ENCODE measurements at regions not wholly inside any gene's neighbourhood (a gene's known extent, or its start where the extent isn't known, plus 50 kb on each side); places are given as distances from the start of the nearest gene placed in this dataset.

DNA sequence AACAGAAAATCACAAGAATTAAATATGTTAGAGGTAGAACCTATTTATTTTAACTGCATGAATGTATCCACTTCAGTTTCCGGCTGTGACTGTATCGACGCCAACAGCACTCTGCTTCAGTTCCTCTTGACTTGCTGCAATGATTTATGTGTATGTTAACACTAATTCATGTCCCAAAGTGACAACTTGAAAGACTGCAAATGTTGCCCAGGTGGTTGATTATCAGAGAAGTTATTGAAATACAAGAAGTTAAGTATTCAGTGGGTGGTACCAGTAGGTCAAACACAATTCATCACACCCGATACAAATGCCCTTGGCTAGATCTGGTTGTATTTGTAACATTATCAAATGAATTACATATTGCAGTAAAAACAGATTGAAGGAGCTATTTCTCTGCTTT is 622.7 kb upstream of the CDH18 start:
- TF ChIP-seq POLR2AphosphoS5 (IDR thresholded peaks at IDR 0.05) (no peak), EP300 (IDR thresholded peaks at IDR 0.05) (no peak)
- TF ChIP-seq, protein P1, sequence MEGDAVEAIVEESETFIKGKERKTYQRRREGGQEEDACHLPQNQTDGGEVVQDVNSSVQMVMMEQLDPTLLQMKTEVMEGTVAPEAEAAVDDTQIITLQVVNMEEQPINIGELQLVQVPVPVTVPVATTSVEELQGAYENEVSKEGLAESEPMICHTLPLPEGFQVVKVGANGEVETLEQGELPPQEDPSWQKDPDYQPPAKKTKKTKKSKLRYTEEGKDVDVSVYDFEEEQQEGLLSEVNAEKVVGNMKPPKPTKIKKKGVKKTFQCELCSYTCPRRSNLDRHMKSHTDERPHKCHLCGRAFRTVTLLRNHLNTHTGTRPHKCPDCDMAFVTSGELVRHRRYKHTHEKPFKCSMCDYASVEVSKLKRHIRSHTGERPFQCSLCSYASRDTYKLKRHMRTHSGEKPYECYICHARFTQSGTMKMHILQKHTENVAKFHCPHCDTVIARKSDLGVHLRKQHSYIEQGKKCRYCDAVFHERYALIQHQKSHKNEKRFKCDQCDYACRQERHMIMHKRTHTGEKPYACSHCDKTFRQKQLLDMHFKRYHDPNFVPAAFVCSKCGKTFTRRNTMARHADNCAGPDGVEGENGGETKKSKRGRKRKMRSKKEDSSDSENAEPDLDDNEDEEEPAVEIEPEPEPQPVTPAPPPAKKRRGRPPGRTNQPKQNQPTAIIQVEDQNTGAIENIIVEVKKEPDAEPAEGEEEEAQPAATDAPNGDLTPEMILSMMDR (IDR thresholded peaks at IDR 0.05): no peak

Data from stomach (tissue), 4 donors.